Panc1 (cell line): ENCODE measurements at regions not wholly inside any gene's neighbourhood (a gene's known extent, or its start where the extent isn't known, plus 50 kb on each side); places are given as distances from the start of the nearest gene placed in this dataset.

ENCODE experiments used
- ATAC-seq: fragments of 200-7000 bp; cut with Tn5 transposase; 2 replicates; pipeline ENCODE4 v1.9.1; 2020; ENCODE audit warnings: mild to moderate bottlenecking, moderate library complexity
- BruUV-seq: library from RNA; stranded (reverse); fragments of 400-500 nt; replicated peaks from 2 replicates; lab custom pipeline; 2021; lab: Mats Ljungman, UMichigan
- CTCF ChIA-PET: fragments of 300-600 bp; sonication (Branson Sonifier 250); formaldehyde crosslinking; loops from one replicate; lab custom pipeline; 2022; ENCODE audit warnings: antibody characterized with exemption; lab: Charles Lee
- POLR2A ChIA-PET: fragments of 300-600 bp; sonication (Branson Sonifier 250); formaldehyde crosslinking; loops from one replicate; lab custom pipeline; 2022; ENCODE audit warnings: antibody characterized with exemption; lab: Charles Lee
- DNase-seq: peaks from one replicate; pipeline ENCODE4 v3.0.0-alpha.2; 2010; ENCODE audit warnings: low read depth, low spot score
- H3K27ac ChIP-seq: 2 replicates; pipeline ENCODE4 v1.5.1; 2011; ENCODE audit warnings: mild to moderate bottlenecking, low read length, inconsistent platforms
- H3K27me3 ChIP-seq: fragments of 200-500 bp; sonication (Bioruptor generic); 2 replicates; pipeline ENCODE4 v1.6.0; 2014; ENCODE audit warnings: low read length, inconsistent platforms; ENCODE audit not compliant: control insufficient read depth, insufficient read depth
- H3K36me3 ChIP-seq: fragments of 200-500 bp; sonication (Bioruptor generic); 2 replicates; pipeline ENCODE4 v1.5.1; 2014; ENCODE audit warnings: inconsistent platforms, mild to moderate bottlenecking, low read length, moderate library complexity; ENCODE audit not compliant: control insufficient read depth, insufficient read depth
- H3K4me1 ChIP-seq: 2 replicates; pipeline ENCODE4 v1.5.1; 2011; ENCODE audit warnings: inconsistent platforms, mild to moderate bottlenecking, low read length, moderate library complexity; ENCODE audit not compliant: control insufficient read depth, insufficient read depth
- H3K4me3 ChIP-seq, 2 experiments: 2 replicates each; pipeline ENCODE4 v1.5.1; 2011 to 2012; ENCODE audit warnings: low read depth in 2 of 2, low read length in 2 of 2, mild to moderate bottlenecking in 2 of 2, inconsistent platforms in 1 of 2, moderate library complexity in 1 of 2
- H3K9me3 ChIP-seq: fragments of 200-500 bp; sonication (Bioruptor generic); 2 replicates; pipeline ENCODE4 v1.5.1; 2014; ENCODE audit warnings: low read depth, mild to moderate bottlenecking, inconsistent platforms, low read length, moderate library complexity; ENCODE audit not compliant: control insufficient read depth, insufficient read depth
- POLR2AphosphoS5 ChIP-seq: IDR thresholded peaks from 2 replicates; pipeline ENCODE4 v1.6.1; 2012; ENCODE audit warnings: mild to moderate bottlenecking, low read depth, low read length, moderate library complexity
- SIN3A ChIP-seq: IDR thresholded peaks from 2 replicates; pipeline ENCODE4 v1.6.1; 2012; ENCODE audit warnings: low read depth, mild to moderate bottlenecking, low read length, moderate library complexity, borderline replicate concordance; ENCODE audit not compliant: insufficient read depth
- TCF7L2 ChIP-seq: IDR thresholded peaks from 2 replicates; pipeline ENCODE4 v1.6.1; 2011; ENCODE audit warnings: mild to moderate bottlenecking, low read depth, low read length, inconsistent platforms
- in situ Hi-C: cut with HindIII; loops from 2 replicates; pipeline ENCODE4 v1.10.0; 2016; ENCODE audit warnings: low sequenced_read_pairs, low pct_unique_long_range_greater_than_20kb
- intact Hi-C: fragments of 100-400 bp; cut with micrococcal nuclease; formaldehyde crosslinking; loops from one replicate; pipeline ENCODE4 v1.10.0; 2022; ENCODE audit not compliant: unreplicated experiment
- TF ChIP-seq, protein P1 (sequence below): fragments of 450-650 bp; IDR thresholded peaks from 2 replicates; pipeline ENCODE4 v1.5.1; 2017; ENCODE audit warnings: mild to moderate bottlenecking
- TF ChIP-seq, protein P2 (sequence below), 2 experiments: IDR thresholded peaks; 2 replicates each; pipeline ENCODE4 v1.6.1; 2011 to 2012; ENCODE audit warnings: low read depth in 2 of 2, control low read depth in 1 of 2, low read length in 1 of 2, mild to moderate bottlenecking in 1 of 2, moderate library complexity in 1 of 2; ENCODE audit not compliant: insufficient read depth in 1 of 2

DNA sequence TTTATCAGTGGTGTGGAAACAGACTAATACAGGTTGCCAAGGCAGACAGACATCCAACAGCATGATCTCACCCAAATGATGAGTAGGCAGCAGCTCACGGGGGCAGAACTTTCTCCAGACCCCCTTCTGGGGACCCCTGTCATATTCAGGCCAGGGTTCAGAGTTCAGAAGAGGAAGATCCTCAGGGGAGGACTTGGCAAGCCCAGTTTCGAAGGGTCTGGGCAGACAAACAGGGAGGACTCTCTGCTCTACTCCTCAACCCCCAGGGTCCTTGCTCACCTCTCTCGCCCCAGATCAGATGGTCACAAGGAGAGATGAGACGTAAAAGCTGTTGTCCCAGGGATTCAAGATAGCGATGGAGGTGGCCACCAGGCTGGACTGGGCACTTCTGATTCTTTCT lies 215.1 kb upstream of the MVB12B start:
- no peaks in the 10 kb centered on the region for H3K4me1 ChIP-seq
- no peak for DNase-seq
- H3K27me3 ChIP-seq: no peaks in the 10 kb centered on the region; the same call in 1 of the 2 replicates
- BruUV-seq: no TSS peak
- intact Hi-C loops: no loop called here
- no peak for ATAC-seq
- in situ Hi-C loops: no loop called here
- CTCF ChIA-PET: no interaction called here
- TF ChIP-seq SIN3A (no peak), TCF7L2 (no peak), POLR2AphosphoS5 (no peak)
- TF ChIP-seq, protein P1, sequence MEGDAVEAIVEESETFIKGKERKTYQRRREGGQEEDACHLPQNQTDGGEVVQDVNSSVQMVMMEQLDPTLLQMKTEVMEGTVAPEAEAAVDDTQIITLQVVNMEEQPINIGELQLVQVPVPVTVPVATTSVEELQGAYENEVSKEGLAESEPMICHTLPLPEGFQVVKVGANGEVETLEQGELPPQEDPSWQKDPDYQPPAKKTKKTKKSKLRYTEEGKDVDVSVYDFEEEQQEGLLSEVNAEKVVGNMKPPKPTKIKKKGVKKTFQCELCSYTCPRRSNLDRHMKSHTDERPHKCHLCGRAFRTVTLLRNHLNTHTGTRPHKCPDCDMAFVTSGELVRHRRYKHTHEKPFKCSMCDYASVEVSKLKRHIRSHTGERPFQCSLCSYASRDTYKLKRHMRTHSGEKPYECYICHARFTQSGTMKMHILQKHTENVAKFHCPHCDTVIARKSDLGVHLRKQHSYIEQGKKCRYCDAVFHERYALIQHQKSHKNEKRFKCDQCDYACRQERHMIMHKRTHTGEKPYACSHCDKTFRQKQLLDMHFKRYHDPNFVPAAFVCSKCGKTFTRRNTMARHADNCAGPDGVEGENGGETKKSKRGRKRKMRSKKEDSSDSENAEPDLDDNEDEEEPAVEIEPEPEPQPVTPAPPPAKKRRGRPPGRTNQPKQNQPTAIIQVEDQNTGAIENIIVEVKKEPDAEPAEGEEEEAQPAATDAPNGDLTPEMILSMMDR: no peak
- TF ChIP-seq, protein P2, sequence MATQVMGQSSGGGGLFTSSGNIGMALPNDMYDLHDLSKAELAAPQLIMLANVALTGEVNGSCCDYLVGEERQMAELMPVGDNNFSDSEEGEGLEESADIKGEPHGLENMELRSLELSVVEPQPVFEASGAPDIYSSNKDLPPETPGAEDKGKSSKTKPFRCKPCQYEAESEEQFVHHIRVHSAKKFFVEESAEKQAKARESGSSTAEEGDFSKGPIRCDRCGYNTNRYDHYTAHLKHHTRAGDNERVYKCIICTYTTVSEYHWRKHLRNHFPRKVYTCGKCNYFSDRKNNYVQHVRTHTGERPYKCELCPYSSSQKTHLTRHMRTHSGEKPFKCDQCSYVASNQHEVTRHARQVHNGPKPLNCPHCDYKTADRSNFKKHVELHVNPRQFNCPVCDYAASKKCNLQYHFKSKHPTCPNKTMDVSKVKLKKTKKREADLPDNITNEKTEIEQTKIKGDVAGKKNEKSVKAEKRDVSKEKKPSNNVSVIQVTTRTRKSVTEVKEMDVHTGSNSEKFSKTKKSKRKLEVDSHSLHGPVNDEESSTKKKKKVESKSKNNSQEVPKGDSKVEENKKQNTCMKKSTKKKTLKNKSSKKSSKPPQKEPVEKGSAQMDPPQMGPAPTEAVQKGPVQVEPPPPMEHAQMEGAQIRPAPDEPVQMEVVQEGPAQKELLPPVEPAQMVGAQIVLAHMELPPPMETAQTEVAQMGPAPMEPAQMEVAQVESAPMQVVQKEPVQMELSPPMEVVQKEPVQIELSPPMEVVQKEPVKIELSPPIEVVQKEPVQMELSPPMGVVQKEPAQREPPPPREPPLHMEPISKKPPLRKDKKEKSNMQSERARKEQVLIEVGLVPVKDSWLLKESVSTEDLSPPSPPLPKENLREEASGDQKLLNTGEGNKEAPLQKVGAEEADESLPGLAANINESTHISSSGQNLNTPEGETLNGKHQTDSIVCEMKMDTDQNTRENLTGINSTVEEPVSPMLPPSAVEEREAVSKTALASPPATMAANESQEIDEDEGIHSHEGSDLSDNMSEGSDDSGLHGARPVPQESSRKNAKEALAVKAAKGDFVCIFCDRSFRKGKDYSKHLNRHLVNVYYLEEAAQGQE (IDR thresholded peaks at IDR 0.05; ENCODE audit: insufficient read depth in 1 of 2, low read depth in 2 of 2, low read length in 1 of 2): no peak
- H3K36me3 ChIP-seq: no peaks in the 10 kb centered on the region
- no peaks in the 10 kb centered on the region for H3K9me3 ChIP-seq
- POLR2A ChIA-PET: no interaction called here
- H3K27ac ChIP-seq: no peak overlapping the region
- no peak overlapping the region for H3K4me3 ChIP-seq

DNA sequence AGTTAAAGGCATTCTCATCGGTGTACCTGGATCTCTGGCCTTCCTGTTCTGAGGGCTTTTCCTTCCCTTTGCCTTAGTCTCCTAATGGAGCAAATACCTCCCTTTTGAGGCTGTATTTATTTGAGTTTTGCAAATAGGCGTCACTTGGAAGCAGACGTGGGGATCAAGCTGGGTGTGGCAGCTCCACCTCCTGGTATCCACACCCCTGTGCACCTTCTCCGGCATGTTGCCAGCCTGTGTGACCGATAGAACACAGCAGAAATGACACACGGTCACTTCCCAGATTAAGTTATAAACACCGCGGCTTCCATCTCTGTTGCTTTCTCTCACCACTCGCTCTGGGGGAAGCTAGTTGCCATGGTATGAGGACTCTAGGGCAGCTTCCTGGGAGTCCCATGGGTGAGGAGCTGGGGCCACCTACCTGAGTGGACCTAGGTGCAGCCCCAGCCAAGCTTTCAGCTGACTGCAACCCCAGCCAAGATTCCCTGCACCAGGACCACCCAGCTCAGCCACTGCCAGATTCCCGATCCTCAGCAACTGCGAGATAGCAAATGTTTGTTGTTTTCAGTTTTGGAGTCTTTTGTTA lies 214.4 kb upstream of the MVB12B start:
- in situ Hi-C loops (no loop called here), intact Hi-C loops (no loop called here)
- no peak for TF ChIP-seq POLR2AphosphoS5
- TF ChIP-seq, protein P2 (IDR thresholded peaks at IDR 0.05; ENCODE audit: insufficient read depth in 1 of 2, low read depth in 2 of 2, low read length in 1 of 2): no peak
- TF ChIP-seq, protein P1: no peak
- H3K4me1 ChIP-seq: no peaks in the 10 kb centered on the region
- H3K27me3 ChIP-seq: no peaks in the 10 kb centered on the region; the same call in 1 of the 2 replicates
- DNase-seq (no peak), ATAC-seq (no peak)
- H3K4me3 ChIP-seq: no peak overlapping the region
- ChIA-PET CTCF (no interaction called here), POLR2A (interaction anchor here (0.6 kb wide), 1 partner anchor 597 kb away, joined by 4 read pairs; no protein-coding TSS in a partner anchor)
- no peak overlapping the region for H3K27ac ChIP-seq
- H3K9me3 ChIP-seq: no peaks in the 10 kb centered on the region
- BruUV-seq: no TSS peak
- no peaks in the 10 kb centered on the region for H3K36me3 ChIP-seq
